H1 (cell line): ENCODE measurements at regions not wholly inside any gene's neighbourhood (a gene's known extent, or its start where the extent isn't known, plus 50 kb on each side); places are given as distances from the start of the nearest gene placed in this dataset.

Source experiments
- SIRT6 ChIP-seq: IDR thresholded peaks from one replicate; pipeline ENCODE4 v1.7.1; 2012; ENCODE audit warnings: low read length, inconsistent platforms
- TF ChIP-seq, protein P1 (sequence below): IDR thresholded peaks from 2 replicates; pipeline ENCODE4 v1.6.1; 2011; ENCODE audit warnings: low read length, improper control_type of control experiment

- TF ChIP-seq SIRT6, result no peak
- TF ChIP-seq, protein P1, sequence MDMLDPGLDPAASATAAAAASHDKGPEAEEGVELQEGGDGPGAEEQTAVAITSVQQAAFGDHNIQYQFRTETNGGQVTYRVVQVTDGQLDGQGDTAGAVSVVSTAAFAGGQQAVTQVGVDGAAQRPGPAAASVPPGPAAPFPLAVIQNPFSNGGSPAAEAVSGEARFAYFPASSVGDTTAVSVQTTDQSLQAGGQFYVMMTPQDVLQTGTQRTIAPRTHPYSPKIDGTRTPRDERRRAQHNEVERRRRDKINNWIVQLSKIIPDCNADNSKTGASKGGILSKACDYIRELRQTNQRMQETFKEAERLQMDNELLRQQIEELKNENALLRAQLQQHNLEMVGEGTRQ, result no peak
These were observed 644.9 kb downstream of the TECRL start (continued) for GRCh38 chr4:63764400-63764799.
